Gastrocnemius medialis (tissue), 4 donors: ENCODE measurements at regions not wholly inside any gene's neighbourhood (a gene's known extent, or its start where the extent isn't known, plus 50 kb on each side); places are given as distances from the start of the nearest gene placed in this dataset.
"Not testable (repeated sequence)": the region's sequence is repeated elsewhere in the genome, so short reads cannot be mapped to it uniquely, and the experiment has no call there.

Source experiments
- ATAC-seq, 2 donors: fragments of 150-250 bp; one replicate each; pipeline ENCODE4 v1.9.1; 2016
- DNase-seq, 2 donors: peaks; one replicate each; pipeline ENCODE4 v3.0.0-alpha.2; 2019
- H3K27ac ChIP-seq, 4 donors: fragments of 200-600 bp; sonication (generic); 1 replicate in 1 of 4; 2 replicates in 3 of 4; pipeline ENCODE4 v1.5.1; 2016 to 2018; ENCODE audit warnings: mild to moderate bottlenecking in 2 of 4, moderate library complexity in 1 of 4
- H3K27me3 ChIP-seq, 3 donors: fragments of 200-600 bp; sonication (generic) in 2 of 3; 1 replicate in 1 of 3; 2 replicates in 2 of 3; pipeline versions ENCODE4 v1.5.1 to v1.6.0; 2016 to 2019; ENCODE audit warnings: mild to moderate bottlenecking in 1 of 3, moderate library complexity in 1 of 3
- H3K36me3 ChIP-seq, 2 donors: fragments of 200-600 bp; sonication (generic) in 1 of 2; one replicate each; pipeline ENCODE4 v1.5.1; 2017 to 2018
- H3K4me1 ChIP-seq, 2 donors: fragments of 200-600 bp; sonication (generic) in 1 of 2; one replicate each; pipeline ENCODE4 v1.5.1; 2016 to 2017; ENCODE audit warnings: mild to moderate bottlenecking in 2 of 2
- H3K4me3 ChIP-seq, 4 donors: fragments of 200-600 bp; sonication (generic) in 3 of 4; 1 replicate in 1 of 4; 2 replicates in 3 of 4; pipeline ENCODE4 v1.5.1; 2016 to 2019; ENCODE audit warnings: mild to moderate bottlenecking in 2 of 4
- H3K9me3 ChIP-seq, 3 donors: fragments of 200-600 bp; sonication (generic) in 2 of 3; 1 replicate in 1 of 3; 2 replicates in 2 of 3; pipeline ENCODE4 v1.5.1; 2016 to 2019
- CTCF ChIP-seq, 5 experiments: fragments of 450-650 bp in 3 of 5; fragments of 200-600 bp in 2 of 5; sonication (generic) in 2 of 5; IDR thresholded peaks in 4 of 5; conservative IDR thresholded peaks in 1 of 5; 1 replicate in 4 of 5; 2 replicates in 1 of 5; pipeline ENCODE4 v1.5.1; 2016 to 2019; ENCODE audit warnings: antibody characterized with exemption in 5 of 5, mild to moderate bottlenecking in 3 of 5, moderate library complexity in 3 of 5
- POLR2A ChIP-seq, 2 donors: fragments of 450-650 bp; IDR thresholded peaks; one replicate each; pipeline ENCODE4 v1.6.1; 2017; ENCODE audit warnings: antibody characterized with exemption in 2 of 2, mild to moderate bottlenecking in 2 of 2, moderate library complexity in 2 of 2
- in situ Hi-C, 4 donors: fragments of 200-750 bp; cut with MboI; loops; one replicate each; pipeline versions ENCODE4 v1.15.0 to v1.8.0; 2017; ENCODE audit warnings: low sequenced_read_pairs in 4 of 4
- intact Hi-C: fragments of 100-400 bp; cut with DNase I; formaldehyde crosslinking; loops from one replicate; pipeline ENCODE4 v1.15.1; 2023; ENCODE audit warnings: low total_unique reads

- Histone ChIP-seq H3K27ac (no peak overlapping the region), H3K27me3 (no peaks in the 10 kb centered on the region), H3K4me1 (peaks cover 9 to 17% of the 10 kb centered on the region in 2 donors), H3K36me3 (no peaks in the 10 kb centered on the region), H3K4me3 (no peak overlapping the region), H3K9me3 (no peaks in the 10 kb centered on the region)
- no peak for DNase-seq
- intact Hi-C loops (no loop called here), in situ Hi-C loops (no loop called here)
- TF ChIP-seq POLR2A (IDR thresholded peaks at IDR 0.05) (no peak), CTCF (IDR thresholded peaks at IDR 0.05 in 4 of 5, conservative IDR thresholded peaks at IDR 0.05 in 1 of 5) (no peak)
- ATAC-seq: no peak
Observed at GRCh38 chr3:194054540-194054939, 81.4 kb upstream of the HES1 start.

- ATAC-seq (no peak), DNase-seq (no peak)
- Histone ChIP-seq H3K4me3 (no peak overlapping the region), H3K27ac (no peak overlapping the region), H3K9me3 (no peaks in the 10 kb centered on the region), H3K36me3 (no peaks in the 10 kb centered on the region), H3K27me3 (no peaks in the 10 kb centered on the region), H3K4me1 (peaks cover 10 to 17% of the 10 kb centered on the region in 2 donors)
- intact Hi-C loops (no loop called here), in situ Hi-C loops (no loop called here)
- TF ChIP-seq CTCF (IDR thresholded peaks at IDR 0.05 in 4 of 5, conservative IDR thresholded peaks at IDR 0.05 in 1 of 5) (no peak), POLR2A (IDR thresholded peaks at IDR 0.05) (no peak)
Observed at GRCh38 chr3:194054961-194055360, 81.0 kb upstream of the HES1 start.

GRCh38 chr3:194056323-194056722, 79.6 kb upstream of the HES1 start:
- H3K4me3 ChIP-seq, DNase-seq, intact Hi-C loops, H3K27me3 ChIP-seq, H3K27ac ChIP-seq, H3K9me3 ChIP-seq, in situ Hi-C loops, ATAC-seq, H3K36me3 ChIP-seq: not testable (repeated sequence)
- H3K4me1 ChIP-seq: peaks cover 21 to 26% of the 10 kb centered on the region in 2 donors

GRCh38 chr3:194056731-194057415, 79.1 kb upstream of the HES1 start:
- in situ Hi-C loops (no loop called here), intact Hi-C loops (no loop called here)
- DNase-seq (no peak), ATAC-seq (no peak)
- Histone ChIP-seq H3K27me3 (no peaks in the 10 kb centered on the region), H3K4me1 (peaks cover 21 to 28% of the 10 kb centered on the region in 2 donors), H3K9me3 (no peaks in the 10 kb centered on the region), H3K27ac (no peak overlapping the region), H3K36me3 (no peaks in the 10 kb centered on the region), H3K4me3 (no peak overlapping the region)
- no peak for TF ChIP-seq POLR2A (IDR thresholded peaks at IDR 0.05)
- no peak for TF ChIP-seq CTCF (IDR thresholded peaks at IDR 0.05 in 4 of 5, conservative IDR thresholded peaks at IDR 0.05 in 1 of 5)

- H3K36me3 ChIP-seq: no peaks in the 10 kb centered on the region
- in situ Hi-C loops (no loop called here), intact Hi-C loops (no loop called here)
- peak overlapping the region; percentile 33 to 43 (median 38) for H3K4me3 ChIP-seq
- H3K4me1 ChIP-seq: peaks cover 21 to 28% of the 10 kb centered on the region in 2 donors
- ATAC-seq: peak in 1 of 2 donors; percentile 1
- DNase-seq: no peak
- TF ChIP-seq CTCF (IDR thresholded peaks at IDR 0.05 in 4 of 5, conservative IDR thresholded peaks at IDR 0.05 in 1 of 5): no peak
- no peak for TF ChIP-seq POLR2A (IDR thresholded peaks at IDR 0.05)
- peak overlapping the region; percentile 51 to 71 (median 64) for H3K27ac ChIP-seq
- H3K27me3 ChIP-seq: no peaks in the 10 kb centered on the region
- no peaks in the 10 kb centered on the region for H3K9me3 ChIP-seq
Observed at GRCh38 chr3:194057570-194058188, 78.3 kb upstream of the HES1 start.
